Esophagus squamous epithelium (tissue), 5 donors: ENCODE measurements at regions not wholly inside any gene's neighbourhood (a gene's known extent, or its start where the extent isn't known, plus 50 kb on each side); places are given as distances from the start of the nearest gene placed in this dataset.

Experiments used
- DNase-seq: peaks from one replicate; lab custom pipeline; 2025; lab: John Stamatoyannopoulos, UW
- H3K27ac ChIP-seq, 4 donors: fragments of 200-600 bp; sonication (generic); one replicate each; pipeline ENCODE4 v1.5.1; 2016 to 2019; ENCODE audit warnings: mild to moderate bottlenecking in 1 of 4
- H3K27me3 ChIP-seq, 4 donors: fragments of 200-600 bp; sonication (generic); 1 replicate in 3 of 4; 2 replicates in 1 of 4; pipeline versions ENCODE4 v1.5.1 to v1.6.0; 2017 to 2021; ENCODE audit warnings: antibody characterized with exemption in 1 of 4
- H3K36me3 ChIP-seq, 3 donors: fragments of 200-600 bp; sonication (generic); one replicate each; pipeline ENCODE4 v1.5.1; 2016 to 2019
- H3K4me1 ChIP-seq, 3 donors: fragments of 200-600 bp; sonication (generic); one replicate each; pipeline ENCODE4 v1.5.1; 2017 to 2019
- H3K4me3 ChIP-seq, 4 donors: fragments of 200-600 bp; sonication (generic); 1 replicate in 3 of 4; 2 replicates in 1 of 4; pipeline ENCODE4 v1.5.1; 2016 to 2019; ENCODE audit warnings: mild to moderate bottlenecking in 2 of 4, moderate library complexity in 1 of 4
- H3K9me3 ChIP-seq, 3 donors: fragments of 200-600 bp; sonication (generic); one replicate each; pipeline ENCODE4 v1.5.1; 2016 to 2019
- POLR2A ChIP-seq, 4 donors: fragments of 450-650 bp; IDR thresholded peaks; one replicate each; pipeline ENCODE4 v1.6.1; 2017; ENCODE audit warnings: antibody characterized with exemption in 4 of 4, mild to moderate bottlenecking in 4 of 4, moderate library complexity in 3 of 4
- WGBS, 2 donors: methylation state at CpG; one replicate each; pipeline ENCODE4 v1.1.5; 2018; 5-methylcytosine and 5-hydroxymethylcytosine counted together
- intact Hi-C: fragments of 100-400 bp; cut with DNase I; formaldehyde crosslinking; loops from one replicate; pipeline ENCODE4 v1.15.0; 2022
- TF ChIP-seq, protein P1 (sequence below), 6 experiments: fragments of 450-650 bp in 4 of 6; fragments of 200-600 bp in 2 of 6; sonication (generic) in 2 of 6; IDR thresholded peaks; one replicate each; pipeline ENCODE4 v1.5.1; 2016 to 2019; ENCODE audit warnings: antibody characterized with exemption in 6 of 6, mild to moderate bottlenecking in 4 of 6, moderate library complexity in 4 of 6
- donor health status: DM: yes; HTN: yes; CAD: no.

DNA sequence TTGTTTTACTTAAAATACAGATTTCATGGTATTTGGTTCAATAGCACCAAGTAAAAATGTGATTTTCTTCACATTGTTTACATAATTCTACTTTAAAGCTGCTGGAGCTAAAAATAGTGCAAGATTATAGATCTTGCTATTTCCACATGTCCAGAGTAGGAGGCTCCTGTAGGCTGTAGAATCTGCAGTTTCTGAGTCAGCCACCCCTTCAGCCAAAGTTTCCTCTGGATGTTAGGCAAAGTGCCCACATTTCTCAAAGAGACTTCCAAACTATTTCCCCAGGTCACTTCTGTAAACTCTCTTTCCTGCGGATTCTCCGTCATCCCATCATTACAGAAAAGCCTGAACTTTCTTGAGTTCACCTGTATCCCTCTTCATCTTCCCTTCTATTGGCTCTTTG, 342.5 kb upstream of the FSTL5 start:
- Histone ChIP-seq H3K27ac (no peak overlapping the region), H3K9me3 (no peaks in the 10 kb centered on the region), H3K36me3 (no peaks in the 10 kb centered on the region), H3K27me3 (no peaks in the 10 kb centered on the region), H3K4me3 (no peak overlapping the region), H3K4me1 (no peaks in the 10 kb centered on the region)
- TF ChIP-seq, protein P1, sequence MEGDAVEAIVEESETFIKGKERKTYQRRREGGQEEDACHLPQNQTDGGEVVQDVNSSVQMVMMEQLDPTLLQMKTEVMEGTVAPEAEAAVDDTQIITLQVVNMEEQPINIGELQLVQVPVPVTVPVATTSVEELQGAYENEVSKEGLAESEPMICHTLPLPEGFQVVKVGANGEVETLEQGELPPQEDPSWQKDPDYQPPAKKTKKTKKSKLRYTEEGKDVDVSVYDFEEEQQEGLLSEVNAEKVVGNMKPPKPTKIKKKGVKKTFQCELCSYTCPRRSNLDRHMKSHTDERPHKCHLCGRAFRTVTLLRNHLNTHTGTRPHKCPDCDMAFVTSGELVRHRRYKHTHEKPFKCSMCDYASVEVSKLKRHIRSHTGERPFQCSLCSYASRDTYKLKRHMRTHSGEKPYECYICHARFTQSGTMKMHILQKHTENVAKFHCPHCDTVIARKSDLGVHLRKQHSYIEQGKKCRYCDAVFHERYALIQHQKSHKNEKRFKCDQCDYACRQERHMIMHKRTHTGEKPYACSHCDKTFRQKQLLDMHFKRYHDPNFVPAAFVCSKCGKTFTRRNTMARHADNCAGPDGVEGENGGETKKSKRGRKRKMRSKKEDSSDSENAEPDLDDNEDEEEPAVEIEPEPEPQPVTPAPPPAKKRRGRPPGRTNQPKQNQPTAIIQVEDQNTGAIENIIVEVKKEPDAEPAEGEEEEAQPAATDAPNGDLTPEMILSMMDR (IDR thresholded peaks at IDR 0.05), result no peak
- TF ChIP-seq POLR2A (IDR thresholded peaks at IDR 0.05), result no peak
- DNase-seq, result no peak
- WGBS, 2 donors, result 77 to 85% methylated on average over 2 of the region's 2 CpGs
- intact Hi-C loops, result loop anchor here (10.0 kb wide), 1 partner anchor 529 kb away; no protein-coding TSS in a partner anchor

DNA sequence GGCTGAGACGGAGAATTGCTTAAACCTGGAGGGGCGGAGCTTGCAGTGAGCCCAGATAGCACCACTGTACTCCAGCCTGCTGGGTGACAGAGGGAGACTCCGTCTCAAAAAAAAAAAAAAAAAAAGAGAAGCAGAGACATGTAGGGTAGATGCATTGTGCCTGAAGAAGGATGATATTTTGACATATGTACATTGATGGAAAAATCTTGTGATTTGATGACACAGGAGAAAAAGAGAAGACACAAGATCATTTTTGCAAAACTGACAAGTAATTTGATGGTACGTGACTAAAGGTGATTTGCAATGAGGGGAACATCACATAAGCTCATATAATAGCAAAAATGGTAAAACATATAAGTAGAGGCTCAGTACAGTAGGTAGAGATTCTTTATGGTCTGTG, 340.1 kb upstream of the FSTL5 start:
- intact Hi-C loops, result loop anchor here (10.0 kb wide), 1 partner anchor 531 kb away; no protein-coding TSS in a partner anchor
- WGBS, 2 donors, result 62 to 75% methylated on average over 1 to 4 of the region's 4 CpGs
- TF ChIP-seq POLR2A (IDR thresholded peaks at IDR 0.05), result no peak
- TF ChIP-seq, protein P1 (IDR thresholded peaks at IDR 0.05), result no peak

DNA sequence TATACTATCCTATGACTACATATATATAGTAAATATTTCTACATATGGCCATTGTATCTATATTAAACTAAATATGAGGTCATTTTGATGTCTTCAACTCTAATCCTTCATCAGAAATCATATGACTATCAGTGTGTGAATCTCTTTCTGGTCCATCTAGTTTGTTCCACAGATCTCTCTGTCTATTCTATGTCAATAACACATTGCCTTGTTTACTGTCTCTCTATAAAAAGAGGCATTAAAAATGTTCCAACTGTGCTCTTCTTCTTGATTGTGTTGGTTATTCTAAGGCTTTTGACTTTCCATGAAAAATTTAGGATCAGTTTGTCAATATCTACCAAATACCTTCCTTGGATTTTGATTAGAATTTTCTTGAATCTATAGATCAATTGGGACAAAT, 338.3 kb upstream of the FSTL5 start:
- no peak overlapping the region for H3K27ac ChIP-seq
- no peak overlapping the region for H3K4me3 ChIP-seq
- no peaks in the 10 kb centered on the region for H3K9me3 ChIP-seq
- no peak for TF ChIP-seq POLR2A (IDR thresholded peaks at IDR 0.05)
- TF ChIP-seq, protein P1 (IDR thresholded peaks at IDR 0.05), result no peak
- no peaks in the 10 kb centered on the region for H3K4me1 ChIP-seq
- H3K36me3 ChIP-seq, result no peaks in the 10 kb centered on the region
- intact Hi-C loops, result loop anchor here (10.0 kb wide), 1 partner anchor 533 kb away; no protein-coding TSS in a partner anchor
- H3K27me3 ChIP-seq, result peaks cover 0 to 6% (median 0%) of the 10 kb centered on the region in 4 donors
- DNase-seq, result no peak

More for the DNA sequence above, 340.1 kb upstream of the FSTL5 start:
- Histone ChIP-seq H3K4me1 (no peaks in the 10 kb centered on the region), H3K27me3 (no peaks in the 10 kb centered on the region), H3K36me3 (no peaks in the 10 kb centered on the region), H3K27ac (no peak overlapping the region), H3K4me3 (no peak overlapping the region), H3K9me3 (no peaks in the 10 kb centered on the region)
- DNase-seq, result no peak

DNA sequence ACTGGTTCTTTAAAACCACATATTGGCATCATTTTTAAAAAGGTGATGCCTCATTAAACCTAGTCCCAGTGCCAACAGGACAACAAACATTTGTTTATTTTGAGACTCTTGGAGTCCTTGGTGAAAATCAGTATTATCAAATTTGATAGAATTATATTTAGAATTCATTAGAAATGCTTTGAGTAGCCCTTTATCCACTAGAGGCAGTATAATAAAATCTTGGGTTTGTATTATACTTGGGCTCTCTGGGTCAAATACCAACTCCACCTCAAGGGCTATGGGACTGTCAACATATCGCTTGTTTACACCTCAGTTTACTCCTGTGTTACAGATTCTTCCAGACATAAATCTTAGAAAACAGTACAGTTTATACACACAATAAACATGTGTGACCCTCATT, 335.7 kb upstream of the FSTL5 start:
- intact Hi-C loops, result loop anchor here (10.0 kb wide), 1 partner anchor 835 kb away; the partner anchor contains the start of gene NPY1R
- TF ChIP-seq POLR2A (IDR thresholded peaks at IDR 0.05), result no peak
- TF ChIP-seq, protein P1 (IDR thresholded peaks at IDR 0.05), result peak in 2 of 6 experiments; percentile 19 to 34

DNA sequence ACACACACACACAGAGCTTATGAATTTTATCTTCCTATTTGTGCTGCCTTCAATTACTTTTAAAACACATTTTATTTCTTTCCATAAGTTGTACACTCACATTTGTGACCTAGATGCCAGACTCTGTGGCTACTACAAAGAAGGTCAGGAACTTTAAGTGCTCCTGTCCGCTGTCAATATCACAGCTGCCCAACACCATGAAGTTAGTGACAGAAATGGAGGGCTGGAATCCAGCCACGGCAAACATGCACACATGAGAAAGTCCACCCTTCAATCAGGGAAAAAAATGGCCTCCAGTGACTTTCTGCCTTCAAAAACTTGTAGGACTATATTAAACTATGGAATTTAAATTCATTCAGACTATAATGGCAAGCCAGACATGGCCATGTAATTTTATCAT, 334.4 kb upstream of the FSTL5 start:
- Histone ChIP-seq H3K27me3 (peaks cover 0 to 6% (median 0%) of the 10 kb centered on the region in 4 donors), H3K27ac (no peak overlapping the region), H3K4me1 (no peaks in the 10 kb centered on the region), H3K4me3 (no peak overlapping the region), H3K36me3 (no peaks in the 10 kb centered on the region), H3K9me3 (no peaks in the 10 kb centered on the region)
- DNase-seq, result no peak
- TF ChIP-seq, protein P1 (IDR thresholded peaks at IDR 0.05), result no peak
- no peak for TF ChIP-seq POLR2A (IDR thresholded peaks at IDR 0.05)
- intact Hi-C loops, result loop anchor here (10.0 kb wide), 1 partner anchor 837 kb away; the partner anchor contains the start of gene NPY1R
- WGBS, 2 donors, result 51 to 62% methylated on average over 2 of the region's 2 CpGs

More for the DNA sequence above, 335.7 kb upstream of the FSTL5 start:
- no peaks in the 10 kb centered on the region for H3K4me1 ChIP-seq
- no peaks in the 10 kb centered on the region for H3K36me3 ChIP-seq
- H3K27ac ChIP-seq, result no peak overlapping the region
- 76 to 84% methylated on average over 1 of the region's 1 CpG for WGBS, 2 donors
- no peak overlapping the region for H3K4me3 ChIP-seq
- no peaks in the 10 kb centered on the region for H3K9me3 ChIP-seq
- peaks cover 0 to 6% (median 0%) of the 10 kb centered on the region in 4 donors for H3K27me3 ChIP-seq
- no peak for DNase-seq
